Prostate gland (tissue), 2 donors: ENCODE measurements at regions not wholly inside any gene's neighbourhood (a gene's known extent, or its start where the extent isn't known, plus 50 kb on each side); places are given as distances from the start of the nearest gene placed in this dataset.

Source experiments
- CTCF ChIP-seq, 4 experiments: fragments of 200-600 bp in 2 of 4; fragments of 450-650 bp in 2 of 4; sonication (generic) in 2 of 4; IDR thresholded peaks; 1 replicate in 3 of 4; 2 replicates in 1 of 4; pipeline ENCODE4 v1.5.1; 2016 to 2019; ENCODE audit warnings: antibody characterized with exemption in 4 of 4, mild to moderate bottlenecking in 2 of 4, moderate library complexity in 2 of 4
- POLR2A ChIP-seq: fragments of 450-650 bp; IDR thresholded peaks from one replicate; pipeline ENCODE4 v1.6.1; 2016; ENCODE audit warnings: antibody characterized with exemption, mild to moderate bottlenecking

DNA sequence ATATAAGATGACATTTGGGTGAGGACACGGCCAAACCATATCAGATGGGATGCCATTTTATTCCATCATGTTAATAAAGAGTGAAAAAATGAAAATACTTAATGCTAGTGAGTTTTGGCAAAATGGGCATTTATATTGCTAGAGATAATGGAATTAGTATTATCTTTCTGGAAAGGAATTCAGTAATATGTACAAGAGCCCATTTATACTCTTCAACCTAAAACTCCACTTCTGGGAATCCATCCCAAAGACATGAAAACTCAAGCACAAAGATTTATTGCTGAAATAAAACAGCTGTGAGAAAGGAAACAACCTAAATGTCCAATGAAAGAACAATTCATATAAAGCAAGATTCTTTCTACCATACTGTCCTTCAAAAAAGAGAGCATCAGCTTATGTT is 96.0 kb upstream of the TMEM168 start:
- TF ChIP-seq CTCF (IDR thresholded peaks at IDR 0.05) = no peak
- no peak for TF ChIP-seq POLR2A
